ENCODE measurements at regions not wholly inside any gene's neighbourhood (a gene's known extent, or its start where the extent isn't known, plus 50 kb on each side); places are given as distances from the start of the nearest gene placed in this dataset.

DNA sequence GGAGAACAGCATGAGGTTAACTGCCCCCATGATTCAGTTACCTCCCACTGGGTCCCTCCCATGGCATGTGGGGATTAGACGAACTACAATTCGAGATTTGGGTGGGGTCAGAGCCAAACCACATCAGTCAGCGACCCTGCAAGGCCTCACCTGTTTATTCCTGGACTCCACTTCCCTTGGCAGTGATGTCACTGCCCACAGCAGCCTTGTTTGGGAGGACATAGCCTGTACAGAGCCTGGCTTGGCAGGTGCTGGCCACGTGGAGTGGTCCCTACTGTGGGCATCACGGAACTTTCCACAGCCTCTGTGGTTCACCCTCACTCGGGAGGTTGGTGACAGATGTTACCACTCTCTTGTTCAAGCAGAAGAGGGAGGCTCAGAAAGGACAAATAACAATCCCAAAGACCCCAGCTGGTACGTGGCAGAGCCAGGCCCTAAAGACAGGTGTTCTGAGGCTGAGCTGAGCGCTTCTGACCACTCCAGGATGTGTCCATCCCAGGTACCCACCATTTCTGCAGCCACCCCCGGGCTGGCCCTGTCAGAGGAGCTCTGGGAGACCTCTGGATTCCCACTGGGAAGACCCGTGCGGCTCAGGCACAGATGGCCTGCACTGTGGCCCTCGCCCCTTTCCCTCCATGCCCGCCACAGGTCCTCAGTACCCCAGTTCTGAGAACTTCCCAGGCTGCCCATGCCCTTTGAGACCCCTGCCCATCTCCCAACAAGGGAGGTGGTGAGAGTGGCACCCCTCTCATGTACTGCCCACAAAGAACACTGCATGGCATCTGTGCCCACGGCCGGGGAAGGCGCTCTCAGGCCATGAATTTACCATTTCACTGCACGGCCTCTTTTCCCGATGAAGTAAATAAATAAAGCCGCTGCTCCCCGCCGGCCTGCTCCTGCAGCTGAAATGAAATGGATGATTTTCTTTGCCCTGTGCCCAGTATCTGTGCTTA, 605.8 kb downstream of the TBC1D22A start:
- H3K4me1 ChIP-seq (ENCODE audit: insufficient read depth, low read length): no peaks in the 10 kb centered on the region
- no peaks in the 10 kb centered on the region for H3K36me3 ChIP-seq (ENCODE audit: insufficient read depth, low read length)
- no peak overlapping the region for H2AFZ ChIP-seq (ENCODE audit: low read depth, low read length)
- no peak overlapping the region for H3K4me3 ChIP-seq (ENCODE audit: low read length)
- H3K27me3 ChIP-seq (ENCODE audit: insufficient read depth, low read length): peaks cover 18% of the 10 kb centered on the region
- no peaks in the 10 kb centered on the region for H3K9me3 ChIP-seq (ENCODE audit: low read length)

DNA sequence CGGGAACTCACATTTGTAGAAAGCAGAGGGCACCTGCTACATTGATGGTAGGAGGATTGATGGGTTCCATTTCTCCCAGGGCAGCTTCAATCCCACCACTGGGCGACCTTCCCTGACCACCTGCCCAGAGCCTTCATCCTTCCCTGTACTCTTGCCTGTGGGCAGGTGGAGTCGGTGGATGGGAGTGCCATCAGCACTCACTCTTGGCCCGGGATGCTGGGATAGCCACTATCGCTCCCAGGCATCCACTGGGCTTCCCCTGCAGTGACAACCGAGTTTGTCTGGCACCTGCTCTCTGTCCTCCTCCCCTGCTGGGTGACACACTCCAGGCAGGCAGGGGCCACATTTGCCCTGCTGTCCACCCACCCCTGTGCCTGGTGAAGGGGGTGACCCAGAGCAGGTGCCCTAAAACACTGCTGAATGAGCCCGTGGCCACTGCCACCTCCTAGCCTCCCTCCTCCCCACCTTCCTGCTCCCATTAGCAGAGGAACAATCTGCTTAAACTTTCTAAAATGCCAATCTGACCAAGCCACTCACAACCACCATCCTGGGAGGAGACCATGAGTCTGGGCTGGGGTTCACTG, 604.7 kb downstream of the TBC1D22A start:
- H3K9me3 ChIP-seq (ENCODE audit: low read length): no peaks in the 10 kb centered on the region
- no peaks in the 10 kb centered on the region for H3K36me3 ChIP-seq (ENCODE audit: insufficient read depth, low read length)
- H3K27me3 ChIP-seq (ENCODE audit: insufficient read depth, low read length): peaks cover 16% of the 10 kb centered on the region
- no peak overlapping the region for H3K4me3 ChIP-seq (ENCODE audit: low read length)
- H3K4me1 ChIP-seq (ENCODE audit: insufficient read depth, low read length): no peaks in the 10 kb centered on the region
- no peak overlapping the region for H2AFZ ChIP-seq (ENCODE audit: low read depth, low read length)

DNA sequence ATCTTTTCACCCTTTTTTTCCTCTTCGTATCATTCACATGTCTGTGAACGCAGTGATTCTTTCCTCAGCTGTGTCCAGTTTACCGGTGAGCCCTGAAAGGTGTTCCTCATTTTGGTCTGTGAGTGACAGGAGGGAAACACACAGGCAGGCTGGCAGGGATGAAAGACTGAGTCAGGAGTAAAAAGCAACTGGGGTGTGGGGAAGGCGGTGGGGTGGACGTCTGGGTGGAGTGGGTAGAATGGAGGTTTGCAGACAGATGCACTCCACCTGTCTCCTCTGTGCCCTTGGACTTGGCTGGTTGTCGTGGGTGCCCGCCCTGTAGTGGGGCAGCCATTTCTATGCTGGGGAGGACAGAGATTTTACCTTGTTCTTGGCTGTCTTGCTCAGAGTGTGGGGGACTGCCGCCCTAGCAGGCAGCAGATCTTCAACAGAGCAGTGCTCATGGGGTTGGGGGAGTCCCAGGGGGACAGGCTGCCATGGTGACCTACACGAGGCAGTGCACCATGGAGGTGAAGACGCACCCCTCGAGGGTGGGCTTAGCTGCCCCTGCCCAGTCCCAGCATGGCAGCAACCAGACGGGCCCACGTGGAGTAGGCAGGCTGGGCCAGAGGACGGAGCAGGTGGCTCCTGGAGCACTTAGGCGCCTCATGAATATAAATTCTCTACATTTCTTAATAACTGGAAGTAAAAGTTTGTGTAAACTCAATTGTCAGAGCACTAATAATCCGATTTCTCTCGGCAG, 603.7 kb downstream of the TBC1D22A start:
- H3K36me3 ChIP-seq (ENCODE audit: insufficient read depth, low read length): no peaks in the 10 kb centered on the region
- peaks cover 13% of the 10 kb centered on the region for H3K27me3 ChIP-seq (ENCODE audit: insufficient read depth, low read length)
- no peak overlapping the region for H3K4me3 ChIP-seq (ENCODE audit: low read length)
- H2AFZ ChIP-seq (ENCODE audit: low read depth, low read length): no peak overlapping the region
- no peaks in the 10 kb centered on the region for H3K9me3 ChIP-seq (ENCODE audit: low read length)
- H3K4me1 ChIP-seq (ENCODE audit: insufficient read depth, low read length): no peaks in the 10 kb centered on the region

DNA sequence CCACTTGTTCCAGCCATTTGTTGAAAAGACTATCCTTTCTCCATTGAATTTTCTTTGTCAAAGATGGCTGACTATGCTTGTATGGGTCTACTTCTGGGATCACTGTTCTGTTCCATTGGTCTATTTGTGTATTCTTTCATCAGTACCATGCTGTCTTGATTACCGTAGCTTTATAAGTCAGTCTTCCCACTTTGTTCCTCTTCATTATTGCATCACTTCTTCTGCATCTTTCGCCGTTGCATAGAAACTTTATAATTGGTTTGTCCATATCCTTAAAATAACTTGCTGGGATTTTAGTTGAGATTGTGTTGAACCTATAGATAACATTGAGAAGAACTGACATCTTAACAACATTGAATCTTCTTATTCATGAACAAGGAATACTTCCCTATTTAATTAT, 598.8 kb downstream of the TBC1D22A start:
- no peaks in the 10 kb centered on the region for H3K9me3 ChIP-seq (ENCODE audit: low read length)
- no peak overlapping the region for H2AFZ ChIP-seq (ENCODE audit: low read depth, low read length)
- no peaks in the 10 kb centered on the region for H3K4me1 ChIP-seq (ENCODE audit: insufficient read depth, low read length)
- H3K4me3 ChIP-seq (ENCODE audit: low read length): no peak overlapping the region
- no peaks in the 10 kb centered on the region for H3K36me3 ChIP-seq (ENCODE audit: insufficient read depth, low read length)
- no peaks in the 10 kb centered on the region for H3K27me3 ChIP-seq (ENCODE audit: insufficient read depth, low read length)

DNA sequence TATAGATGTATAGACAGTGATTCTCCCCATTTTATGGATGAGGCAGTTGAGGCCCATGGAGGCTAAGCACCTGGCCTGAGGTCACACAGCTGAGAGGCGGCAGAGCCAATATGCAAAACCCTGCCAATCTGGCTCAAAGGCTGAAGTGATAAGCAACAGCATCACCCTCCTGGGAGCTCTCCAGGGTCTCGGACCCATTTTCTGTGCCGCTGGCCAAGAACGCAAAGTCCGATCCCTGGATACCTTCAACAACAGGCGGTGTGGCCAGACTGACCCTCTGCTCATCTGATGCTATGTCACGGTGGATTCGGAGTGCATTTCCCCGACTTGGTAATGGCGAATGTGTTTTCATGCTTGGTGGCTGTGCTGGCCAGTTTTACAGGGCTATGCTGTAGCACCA, 595.0 kb downstream of the TBC1D22A start:
- Histone ChIP-seq H2AFZ (ENCODE audit: low read depth, low read length) (no peak overlapping the region), H3K27me3 (ENCODE audit: insufficient read depth, low read length) (no peaks in the 10 kb centered on the region), H3K36me3 (ENCODE audit: insufficient read depth, low read length) (no peaks in the 10 kb centered on the region), H3K4me1 (ENCODE audit: insufficient read depth, low read length) (no peaks in the 10 kb centered on the region), H3K4me3 (ENCODE audit: low read length) (no peak overlapping the region), H3K9me3 (ENCODE audit: low read length) (no peaks in the 10 kb centered on the region)

DNA sequence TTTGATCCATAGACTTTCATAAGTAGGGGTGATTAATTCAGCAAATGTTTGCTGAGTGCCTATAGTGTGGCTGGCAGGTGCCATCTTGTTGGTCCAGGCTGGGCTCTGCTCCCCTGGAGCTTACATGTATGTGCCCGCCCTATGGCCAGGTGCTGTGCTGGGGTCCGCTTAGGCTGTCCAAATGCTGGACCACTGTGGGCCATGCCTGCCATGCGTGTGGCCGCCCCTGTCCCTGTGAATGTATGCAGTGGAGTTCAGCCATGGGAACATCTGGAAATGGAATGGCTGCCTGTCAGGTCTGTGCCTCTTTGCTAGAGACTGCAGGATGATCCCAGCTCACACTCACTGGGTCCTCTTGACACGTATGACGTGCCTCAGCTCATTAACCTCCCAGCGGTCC, 594.6 kb downstream of the TBC1D22A start:
- Histone ChIP-seq H2AFZ (ENCODE audit: low read depth, low read length) (no peak overlapping the region), H3K36me3 (ENCODE audit: insufficient read depth, low read length) (no peaks in the 10 kb centered on the region), H3K4me3 (ENCODE audit: low read length) (no peak overlapping the region), H3K4me1 (ENCODE audit: insufficient read depth, low read length) (no peaks in the 10 kb centered on the region), H3K9me3 (ENCODE audit: low read length) (no peaks in the 10 kb centered on the region), H3K27me3 (ENCODE audit: insufficient read depth, low read length) (no peaks in the 10 kb centered on the region)

DNA sequence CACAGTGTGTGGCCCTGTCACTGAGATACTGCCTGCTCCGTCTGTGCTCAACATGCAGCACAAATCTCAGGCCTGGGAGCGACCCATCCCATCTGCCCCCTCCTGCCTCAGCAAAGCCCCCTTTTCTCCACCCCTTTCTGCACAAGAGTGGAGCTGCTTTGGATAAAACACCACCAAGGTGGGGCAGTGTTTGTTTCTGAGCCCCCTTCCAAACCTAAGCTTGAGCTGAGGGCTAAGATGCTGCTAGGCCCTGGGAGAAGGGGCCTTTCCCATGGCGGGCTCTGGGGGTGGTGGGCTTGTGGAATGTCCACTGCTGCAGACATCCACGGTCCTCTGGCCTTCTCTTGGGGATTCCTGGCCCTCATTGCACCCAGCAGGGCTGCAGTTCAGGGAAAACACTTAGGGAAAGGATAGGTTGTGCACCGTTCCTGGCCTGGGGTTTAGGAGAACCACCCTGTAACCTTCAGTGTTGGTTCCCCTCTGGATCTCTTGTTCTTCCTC, 594.1 kb downstream of the TBC1D22A start:
- Histone ChIP-seq H3K36me3 (ENCODE audit: insufficient read depth, low read length) (no peaks in the 10 kb centered on the region), H3K9me3 (ENCODE audit: low read length) (no peaks in the 10 kb centered on the region), H3K4me3 (ENCODE audit: low read length) (no peak overlapping the region), H3K27me3 (ENCODE audit: insufficient read depth, low read length) (no peaks in the 10 kb centered on the region), H3K4me1 (ENCODE audit: insufficient read depth, low read length) (no peaks in the 10 kb centered on the region), H2AFZ (ENCODE audit: low read depth, low read length) (no peak overlapping the region)

DNA sequence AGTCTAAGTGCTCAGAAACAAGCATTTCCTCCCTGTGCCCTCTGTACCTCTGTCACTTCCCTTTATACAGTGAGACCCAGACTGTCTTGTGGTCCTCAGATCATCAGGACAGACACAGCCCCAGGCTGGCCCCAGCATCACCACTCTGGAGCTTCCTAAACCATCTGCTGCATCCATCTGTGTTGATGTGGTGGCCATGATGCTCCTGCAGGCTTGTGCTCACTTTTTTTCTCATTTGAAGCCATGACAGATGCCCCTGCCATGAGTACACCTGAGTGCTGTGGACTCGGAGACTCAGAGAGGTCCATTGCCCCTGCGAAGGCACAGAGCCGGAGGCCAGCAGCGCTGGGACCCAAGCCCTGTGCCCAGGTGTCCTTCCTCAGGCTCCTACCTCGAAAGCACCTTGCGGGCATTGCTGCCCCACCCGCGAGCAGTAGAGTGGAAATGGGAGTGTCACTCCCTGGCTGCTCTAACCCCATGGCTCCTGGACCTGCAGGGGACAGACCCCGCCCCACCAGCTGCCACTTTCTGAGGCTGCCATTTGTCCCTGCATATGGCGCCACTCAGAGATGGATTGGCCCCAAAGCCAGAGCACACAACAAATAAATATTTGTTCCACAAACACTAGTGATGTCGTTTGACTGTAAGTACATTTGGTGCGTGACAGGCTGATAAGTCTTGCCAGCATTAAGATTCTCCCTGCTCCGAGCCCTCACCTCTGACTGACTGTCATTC, 593.5 kb downstream of the TBC1D22A start:
- Histone ChIP-seq H3K4me3 (ENCODE audit: low read length) (no peak overlapping the region), H2AFZ (ENCODE audit: low read depth, low read length) (no peak overlapping the region), H3K9me3 (ENCODE audit: low read length) (no peaks in the 10 kb centered on the region)

DNA sequence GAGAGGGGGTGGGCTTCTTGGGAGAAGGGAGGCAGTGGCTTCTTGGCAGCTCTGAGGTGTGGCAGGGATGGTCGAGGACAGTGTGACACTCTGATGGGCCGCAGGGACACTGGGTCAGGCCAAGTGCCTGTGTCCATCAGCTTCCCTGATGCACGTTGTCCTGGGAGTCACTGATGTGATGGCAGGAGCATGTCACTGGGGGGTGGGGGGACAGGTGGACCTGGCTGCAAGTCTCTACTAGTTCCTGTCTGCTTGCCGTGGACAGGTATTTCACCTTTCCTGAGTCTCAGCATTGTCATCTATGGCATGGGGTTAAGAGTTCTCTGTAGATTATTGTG, 592.9 kb downstream of the TBC1D22A start:
- Histone ChIP-seq H3K4me1 (ENCODE audit: insufficient read depth, low read length) (no peaks in the 10 kb centered on the region), H3K4me3 (ENCODE audit: low read length) (no peak overlapping the region), H3K9me3 (ENCODE audit: low read length) (no peaks in the 10 kb centered on the region), H3K27me3 (ENCODE audit: insufficient read depth, low read length) (no peaks in the 10 kb centered on the region), H2AFZ (ENCODE audit: low read depth, low read length) (no peak overlapping the region), H3K36me3 (ENCODE audit: insufficient read depth, low read length) (no peaks in the 10 kb centered on the region)

More for the DNA sequence above, 593.5 kb downstream of the TBC1D22A start:
- Histone ChIP-seq H3K27me3 (ENCODE audit: insufficient read depth, low read length) (no peaks in the 10 kb centered on the region), H3K36me3 (ENCODE audit: insufficient read depth, low read length) (no peaks in the 10 kb centered on the region), H3K4me1 (ENCODE audit: insufficient read depth, low read length) (no peaks in the 10 kb centered on the region)

DNA sequence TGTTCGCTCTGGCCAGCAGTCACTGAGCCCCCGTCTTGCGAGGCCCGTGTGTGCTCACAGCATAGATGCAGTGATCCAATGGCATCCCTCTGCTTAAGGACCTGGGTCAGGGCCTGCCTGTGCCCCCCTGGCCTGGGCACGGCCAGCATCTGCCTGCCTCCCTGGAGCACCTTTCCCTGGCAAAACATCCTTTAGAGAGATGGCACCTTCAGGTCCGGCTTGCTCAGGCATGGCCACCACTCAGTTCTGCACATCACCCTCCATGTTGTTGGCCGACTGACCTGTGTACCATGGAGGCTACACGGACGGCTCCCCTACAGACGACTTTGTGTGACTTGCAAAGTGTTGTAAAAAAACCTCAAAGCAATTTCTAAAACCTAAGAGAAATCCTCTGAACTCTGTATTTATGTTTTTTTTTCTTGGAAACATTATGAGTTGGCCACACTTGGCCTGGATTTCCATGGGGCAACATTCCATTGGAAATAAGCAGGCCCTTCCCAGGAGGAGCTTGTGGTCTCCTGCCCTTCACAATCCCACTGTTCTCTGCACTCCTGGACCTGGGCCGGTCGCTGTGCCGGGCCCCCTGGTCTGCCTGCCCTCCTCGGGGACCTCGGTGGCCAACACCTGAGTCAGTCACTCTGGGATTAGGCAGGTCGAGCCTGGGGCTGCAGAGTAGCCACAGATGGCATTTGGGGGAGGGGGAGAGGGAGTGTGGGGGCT, 592.4 kb downstream of the TBC1D22A start:
- no peaks in the 10 kb centered on the region for H3K36me3 ChIP-seq (ENCODE audit: insufficient read depth, low read length)
- H3K27me3 ChIP-seq (ENCODE audit: insufficient read depth, low read length): no peaks in the 10 kb centered on the region
- no peak overlapping the region for H2AFZ ChIP-seq (ENCODE audit: low read depth, low read length)
- no peaks in the 10 kb centered on the region for H3K4me1 ChIP-seq (ENCODE audit: insufficient read depth, low read length)
- H3K9me3 ChIP-seq (ENCODE audit: low read length): no peaks in the 10 kb centered on the region
- no peak overlapping the region for H3K4me3 ChIP-seq (ENCODE audit: low read length)

DNA sequence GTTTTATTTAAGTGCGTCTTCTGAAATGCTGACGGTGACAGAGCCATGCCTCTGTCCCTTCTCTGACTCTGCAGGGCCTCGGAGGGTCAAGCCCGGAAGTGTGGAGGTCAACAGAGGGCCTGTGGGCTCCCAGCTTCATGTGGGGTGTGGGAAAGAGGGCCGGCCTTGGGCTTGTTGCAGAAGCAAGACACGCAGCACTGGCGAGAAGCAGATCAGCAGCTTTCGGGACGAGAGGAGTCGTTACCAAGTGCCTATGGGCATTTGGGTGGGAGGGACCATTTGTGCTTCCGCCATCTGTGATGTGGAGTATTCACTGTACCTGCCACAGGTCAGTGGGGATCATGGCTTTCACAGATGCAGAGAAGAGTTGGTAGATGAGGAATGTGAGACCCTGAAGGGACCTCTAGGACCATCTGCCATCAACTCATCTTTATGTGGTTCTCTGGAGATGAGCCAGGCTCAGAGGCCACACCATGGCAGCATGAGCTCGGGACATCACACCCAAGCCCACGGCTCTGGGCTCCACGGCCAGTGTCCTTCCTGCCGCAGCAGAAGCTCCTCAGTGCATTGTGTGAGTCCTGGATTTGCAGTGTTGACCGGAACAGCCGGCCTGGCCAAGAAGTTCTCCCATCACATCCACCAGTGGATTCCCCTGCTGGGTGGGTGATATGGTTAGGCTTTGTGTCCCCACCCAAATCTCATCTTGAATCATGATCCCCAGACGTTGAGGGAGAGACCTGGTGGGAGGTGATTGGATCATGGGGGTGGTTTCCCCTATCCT, 590.7 kb downstream of the TBC1D22A start:
- Histone ChIP-seq H3K4me1 (ENCODE audit: insufficient read depth, low read length) (no peaks in the 10 kb centered on the region), H3K27me3 (ENCODE audit: insufficient read depth, low read length) (no peaks in the 10 kb centered on the region), H3K9me3 (ENCODE audit: low read length) (no peaks in the 10 kb centered on the region), H2AFZ (ENCODE audit: low read depth, low read length) (no peak overlapping the region), H3K36me3 (ENCODE audit: insufficient read depth, low read length) (no peaks in the 10 kb centered on the region), H3K4me3 (ENCODE audit: low read length) (no peak overlapping the region)

All from neuron (in vitro differentiated cells).